Ureter (tissue), 1 donor: ENCODE measurements at regions not wholly inside any gene's neighbourhood (a gene's known extent, or its start where the extent isn't known, plus 50 kb on each side); places are given as distances from the start of the nearest gene placed in this dataset.
"Not testable (repeated sequence)": the region's sequence is repeated elsewhere in the genome, so short reads cannot be mapped to it uniquely, and the experiment has no call there.

Experiments used
- DNase-seq: peaks from one replicate; pipeline ENCODE4 v3.0.0-alpha.2; 2020; ENCODE audit warnings: low spot score
- donor health status: DM: yes; HTN: yes; CAD: no.

DNA sequence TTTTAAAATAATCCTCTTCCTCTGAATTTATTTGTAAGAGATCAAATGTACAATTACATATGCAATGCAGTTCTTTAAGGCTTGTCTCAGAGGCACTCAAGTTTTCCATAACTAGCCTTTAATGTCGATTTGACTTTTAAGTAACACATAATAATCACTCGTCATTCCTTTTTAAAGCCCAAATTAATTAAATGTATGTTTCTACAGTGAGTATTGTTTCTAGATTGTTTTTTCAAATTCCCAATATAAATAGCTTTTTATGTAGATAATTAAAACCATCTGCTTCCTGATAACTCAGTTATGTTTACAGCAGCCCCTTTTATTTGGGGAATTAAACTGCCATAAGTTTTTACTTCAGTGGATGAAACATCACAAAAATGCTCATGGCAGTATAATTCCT is 185.1 kb downstream of the ETNK1 start:
- DNase-seq, result no peak

- DNase-seq, result no peak
These were observed 187.6 kb downstream of the ETNK1 start for GRCh38 chr12:22812531-22812930.

GRCh38 chr12:22821985-22822384 is 197.0 kb downstream of the ETNK1 start:
- no peak for DNase-seq

DNA sequence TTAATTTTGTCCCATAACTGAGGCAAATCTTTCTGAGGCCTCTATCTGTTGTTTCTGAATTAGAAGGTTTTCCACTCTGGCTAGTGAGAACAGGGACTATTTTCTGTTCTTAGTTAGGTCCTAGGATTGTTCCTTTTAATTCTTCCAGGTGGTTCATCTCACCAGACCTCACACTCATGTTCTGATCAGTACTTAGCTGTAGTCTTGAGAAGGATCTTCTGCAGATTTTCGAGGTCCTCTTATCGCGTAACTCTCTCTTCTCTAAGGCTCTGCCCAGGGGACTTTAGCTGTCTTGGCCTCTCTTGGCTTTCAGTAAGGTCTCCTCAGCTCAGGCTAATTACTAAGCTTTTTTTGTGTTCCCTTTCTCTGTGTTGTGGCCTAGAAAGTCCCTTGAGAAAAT is 201.1 kb downstream of the ETNK1 start:
- no peak for DNase-seq

DNA sequence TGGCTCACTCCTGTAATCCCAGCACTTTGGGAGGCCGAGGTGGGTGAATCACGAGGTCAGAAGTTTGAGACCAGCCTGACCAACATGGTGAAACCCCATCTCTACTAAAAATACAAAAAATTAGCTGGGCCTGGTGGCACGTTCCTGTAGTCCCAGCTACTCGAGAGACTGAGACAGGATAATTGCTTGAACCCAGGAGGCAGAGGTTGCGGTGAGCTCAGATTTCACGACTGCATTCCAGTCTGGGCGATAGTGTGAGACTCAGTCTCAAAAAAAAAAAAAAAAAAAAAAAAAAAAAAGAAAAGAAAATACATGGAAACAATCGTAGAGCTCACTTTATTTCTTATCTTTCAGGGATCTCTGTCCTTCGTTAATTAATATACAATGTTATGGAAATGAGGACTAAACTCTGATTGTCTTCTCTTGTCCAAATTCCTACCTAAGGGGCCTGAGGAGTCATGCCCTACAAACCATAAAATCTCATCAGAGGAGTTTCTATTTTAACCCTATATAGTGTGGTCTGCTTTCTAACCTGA is 201.5 kb downstream of the ETNK1 start:
- not testable (repeated sequence) for DNase-seq

DNA sequence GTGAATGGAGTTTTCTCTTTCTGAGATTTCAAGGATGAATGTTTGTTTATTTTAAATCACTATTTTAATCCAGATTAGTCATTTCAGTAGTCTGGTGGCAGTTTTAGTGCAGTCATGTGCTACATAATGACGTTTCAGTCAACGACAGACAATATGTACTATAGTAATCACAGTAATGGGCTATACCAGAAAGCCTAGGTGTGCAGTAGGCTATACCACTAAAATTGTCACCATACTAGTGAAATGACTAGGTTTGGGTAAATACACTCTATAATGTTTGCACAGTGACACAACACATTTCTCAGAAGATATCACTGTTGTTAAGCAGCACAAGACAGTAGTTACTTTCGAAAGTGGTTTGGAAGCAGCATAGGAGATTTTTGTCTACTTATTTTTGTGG is 203.1 kb downstream of the ETNK1 start:
- no peak for DNase-seq

DNA sequence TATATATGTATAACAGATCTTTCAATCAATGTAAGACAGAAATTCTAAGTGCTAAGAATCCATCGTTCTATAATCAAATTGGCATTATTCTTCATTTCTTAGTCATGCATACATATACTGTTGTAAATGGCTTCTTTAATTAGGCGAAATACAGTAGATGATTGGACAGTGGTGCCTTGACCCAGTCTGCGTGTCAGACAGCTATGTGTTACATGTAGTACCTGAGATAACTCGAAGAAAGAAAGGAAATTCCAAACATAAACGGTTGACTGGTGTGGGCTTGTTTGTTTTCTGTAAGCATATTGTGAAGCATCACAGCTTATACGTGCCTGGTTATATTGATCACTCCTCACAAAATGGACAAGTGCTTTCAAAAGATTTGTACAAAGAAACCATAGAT is 210.5 kb downstream of the ETNK1 start:
- DNase-seq, result no peak

DNA sequence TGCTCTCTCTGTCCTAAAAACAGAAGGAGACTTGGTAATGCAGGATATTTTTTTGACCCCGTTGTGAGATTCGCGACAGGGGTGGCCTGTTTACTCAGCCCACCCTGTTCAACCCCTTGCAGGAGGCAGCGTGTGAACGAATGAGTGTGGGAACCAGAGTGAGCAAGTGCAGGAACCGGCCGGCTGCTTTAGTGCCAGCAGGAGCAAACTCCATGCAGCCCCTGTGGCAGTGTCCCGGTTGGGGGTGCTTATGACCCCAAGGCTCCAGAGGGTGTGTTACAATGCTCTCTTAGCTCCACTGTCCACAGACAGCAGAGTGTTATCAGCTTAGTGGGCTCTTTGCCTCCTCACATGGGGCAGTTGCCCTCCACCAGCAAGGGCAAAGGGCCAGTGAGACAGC is 225.2 kb downstream of the ETNK1 start:
- no peak for DNase-seq

DNA sequence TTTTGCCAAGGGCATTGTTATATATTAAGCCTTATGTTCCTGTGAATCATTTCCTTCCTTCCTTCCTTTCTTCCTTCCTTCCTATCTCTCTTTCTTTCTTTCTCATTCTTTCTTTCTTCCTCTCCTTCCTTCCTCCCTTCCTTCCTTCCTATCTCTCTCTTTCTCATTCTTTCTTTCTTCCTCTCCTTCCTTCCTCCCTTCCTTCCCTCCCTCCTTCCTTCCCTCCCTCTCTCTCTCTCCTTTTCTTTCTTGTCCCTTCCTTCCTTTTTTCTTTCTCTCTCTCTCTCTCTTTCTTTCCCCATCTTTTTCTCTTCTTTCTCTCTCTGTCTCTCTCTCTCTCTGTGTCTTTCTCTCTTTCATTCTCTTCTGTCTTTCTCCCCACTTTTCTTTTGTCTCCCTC is 226.6 kb downstream of the ETNK1 start:
- no peak for DNase-seq

GRCh38 chr12:22855456-22855855 is 230.5 kb downstream of the ETNK1 start:
- no peak for DNase-seq

- no peak for DNase-seq
These were observed 231.2 kb downstream of the ETNK1 start for GRCh38 chr12:22856178-22856577.

GRCh38 chr12:22858849-22859570 is 234.0 kb downstream of the ETNK1 start:
- no peak for DNase-seq

- DNase-seq, result no peak
These were observed 236.0 kb downstream of the ETNK1 start for GRCh38 chr12:22860926-22861325.

DNA sequence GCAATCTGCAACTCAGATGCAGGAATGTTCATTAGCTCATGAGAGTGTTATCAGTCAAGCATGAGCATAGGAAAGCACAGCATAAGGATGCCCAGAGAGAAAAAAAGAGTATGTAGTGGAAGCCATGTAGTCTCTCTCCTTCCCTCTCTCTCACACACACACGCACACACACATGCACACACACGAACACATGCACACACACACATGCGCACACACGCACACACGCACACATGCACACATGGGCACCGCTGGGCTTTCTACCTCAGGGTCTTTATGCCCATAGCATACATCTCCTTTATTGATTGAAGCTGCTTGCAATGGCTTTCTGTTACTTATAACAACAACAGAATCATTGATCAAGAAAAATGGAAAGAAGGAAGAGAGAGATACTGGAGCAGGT is 240.9 kb downstream of the ETNK1 start:
- no peak for DNase-seq

GRCh38 chr12:22866406-22866805 is 241.4 kb downstream of the ETNK1 start:
- DNase-seq, result no peak

DNA sequence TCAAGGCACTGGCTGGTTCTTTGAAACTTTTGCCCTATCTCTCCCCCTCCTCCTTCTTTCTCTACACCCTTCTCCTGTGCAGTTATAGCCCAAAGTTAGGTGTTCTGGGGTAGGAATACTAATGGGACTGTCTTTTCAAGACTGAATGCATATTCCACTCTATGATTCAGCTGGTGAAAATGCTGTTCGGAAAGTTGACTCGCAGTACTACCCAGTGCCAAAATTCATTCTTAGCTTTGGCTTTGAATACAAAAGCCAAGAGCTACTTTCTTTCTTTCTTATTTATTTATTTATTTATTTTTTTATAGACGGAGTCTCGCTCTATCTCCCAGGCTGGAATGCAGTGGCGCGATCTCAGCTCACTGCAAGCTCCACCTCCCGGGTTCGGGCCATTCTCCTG is 249.2 kb downstream of the ETNK1 start:
- DNase-seq, result no peak

DNA sequence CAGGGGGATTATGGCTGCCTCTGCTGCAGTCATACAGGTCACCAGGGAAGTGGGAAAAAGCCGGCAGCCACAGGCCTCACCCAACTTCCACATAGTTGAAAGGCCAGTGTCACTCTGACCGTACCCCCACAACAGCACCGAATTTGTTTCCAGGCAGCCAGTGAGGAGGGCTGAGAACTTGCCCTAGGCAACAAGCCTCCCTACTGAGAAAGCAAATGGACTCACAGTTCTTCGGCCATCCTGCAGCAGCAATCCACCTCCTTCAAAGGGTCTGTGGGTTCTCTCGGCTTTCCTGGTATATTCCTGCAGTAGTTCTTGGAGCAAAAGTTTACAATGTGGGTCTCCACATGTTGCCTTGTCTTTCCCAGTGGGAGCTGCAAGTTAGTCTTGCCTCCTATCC is 251.3 kb downstream of the ETNK1 start:
- no peak for DNase-seq

DNA sequence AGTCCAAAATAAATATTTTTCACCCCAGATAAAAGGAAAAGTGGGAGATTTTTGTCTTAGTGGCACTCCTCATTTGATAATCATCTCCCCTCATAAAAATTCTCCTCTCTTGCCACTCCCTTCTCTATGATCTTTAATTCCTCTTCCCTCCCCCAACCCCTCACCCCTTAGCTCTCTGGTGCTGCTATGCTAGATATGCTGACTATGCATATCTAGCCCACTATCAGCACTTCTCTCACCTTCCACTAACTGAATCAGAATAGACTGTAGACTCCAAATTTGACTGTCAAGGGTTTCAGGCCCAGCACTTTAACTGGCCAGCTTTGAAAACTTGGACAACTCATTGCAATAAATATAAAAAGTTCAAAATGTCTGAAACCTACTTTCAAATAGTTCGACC is 254.2 kb downstream of the ETNK1 start:
- no peak for DNase-seq

DNA sequence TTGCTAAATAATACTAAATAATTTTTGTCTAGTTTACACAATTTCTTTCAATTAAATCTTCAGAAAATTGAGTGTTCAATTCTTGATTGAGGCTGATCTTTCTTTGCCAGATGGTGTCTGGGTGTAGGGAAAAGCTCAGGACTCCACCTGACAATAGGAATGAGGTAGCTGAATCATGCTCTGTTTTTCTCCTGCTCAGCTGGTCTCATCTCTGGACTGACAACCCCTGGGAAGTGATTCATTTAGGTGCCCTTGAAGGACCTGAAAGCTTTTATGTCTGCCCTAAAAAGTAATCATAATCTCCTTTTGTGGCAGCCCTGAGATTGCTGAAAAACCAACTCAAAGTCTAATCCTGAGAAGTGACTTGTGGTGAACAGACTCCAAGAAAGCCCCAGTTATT is 255.4 kb downstream of the ETNK1 start:
- DNase-seq, result no peak

GRCh38 chr12:22880807-22881206 is 255.8 kb downstream of the ETNK1 start:
- DNase-seq, result no peak

- no peak for DNase-seq
These were observed 257.0 kb downstream of the ETNK1 start for GRCh38 chr12:22881878-22882385.

DNA sequence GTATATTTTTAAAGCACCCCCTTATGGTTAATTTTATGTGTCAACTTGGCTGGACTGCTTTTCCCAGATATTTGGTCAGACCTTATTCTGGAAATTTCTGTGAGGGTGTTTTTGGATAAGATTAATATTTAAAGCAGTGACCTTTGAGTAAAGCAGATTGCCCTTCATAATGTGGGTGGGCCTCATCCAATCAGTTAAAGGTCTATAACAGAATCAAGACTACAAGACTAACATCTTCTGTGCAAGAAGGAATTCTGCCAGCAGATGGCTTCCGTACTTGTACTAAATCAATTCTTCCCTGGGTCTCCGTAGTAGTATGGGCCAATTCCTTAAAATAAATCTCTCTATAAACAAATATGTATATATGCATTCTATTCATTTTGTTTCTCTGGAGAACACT is 257.6 kb downstream of the ETNK1 start:
- DNase-seq, result no peak

DNA sequence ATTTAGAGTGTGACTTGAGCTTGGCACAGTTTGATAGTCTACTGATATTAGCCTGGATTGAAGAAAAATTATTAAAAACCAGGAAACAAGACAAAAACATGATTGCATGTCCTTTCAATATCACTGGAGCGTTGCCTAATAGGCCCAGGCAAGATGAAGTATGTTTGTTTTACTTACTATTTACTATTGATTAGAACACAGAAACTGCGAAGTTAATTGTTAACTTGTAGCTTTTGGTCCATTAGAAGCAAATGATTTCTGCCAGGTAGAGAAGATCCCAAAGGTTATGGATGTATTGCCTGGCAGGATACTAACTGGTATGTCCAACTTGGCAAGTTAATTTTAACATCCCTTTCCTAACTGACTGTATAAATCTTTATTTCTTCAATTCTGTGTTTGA is 268.9 kb downstream of the ETNK1 start:
- no peak for DNase-seq

GRCh38 chr12:22899184-22899583 is 274.2 kb downstream of the ETNK1 start:
- no peak for DNase-seq
